ENCODE measurements at regions not wholly inside any gene's neighbourhood (a gene's known extent, or its start where the extent isn't known, plus 50 kb on each side); places are given as distances from the start of the nearest gene placed in this dataset.

- TF ChIP-seq CTCF (conservative IDR thresholded peaks at IDR 0.05 in 1 of 2, IDR thresholded peaks at IDR 0.05 in 1 of 2; ENCODE audit: extremely low read depth in 1 of 2, insufficient read depth in 1 of 2, low read depth in 1 of 2, low read length in 2 of 2), result no peak
- TF ChIP-seq EZH2 (IDR thresholded peaks at IDR 0.05; ENCODE audit: borderline replicate concordance, low read length), result no peak
Measured at GRCh38 chr7:12941512-12941911, 254.1 kb downstream of the ARL4A start.
